ENCODE measurements at regions not wholly inside any gene's neighbourhood (a gene's known extent, or its start where the extent isn't known, plus 50 kb on each side); places are given as distances from the start of the nearest gene placed in this dataset.
"Not testable (repeated sequence)": the region's sequence is repeated elsewhere in the genome, so short reads cannot be mapped to it uniquely, and the experiment has no call there.

DNA sequence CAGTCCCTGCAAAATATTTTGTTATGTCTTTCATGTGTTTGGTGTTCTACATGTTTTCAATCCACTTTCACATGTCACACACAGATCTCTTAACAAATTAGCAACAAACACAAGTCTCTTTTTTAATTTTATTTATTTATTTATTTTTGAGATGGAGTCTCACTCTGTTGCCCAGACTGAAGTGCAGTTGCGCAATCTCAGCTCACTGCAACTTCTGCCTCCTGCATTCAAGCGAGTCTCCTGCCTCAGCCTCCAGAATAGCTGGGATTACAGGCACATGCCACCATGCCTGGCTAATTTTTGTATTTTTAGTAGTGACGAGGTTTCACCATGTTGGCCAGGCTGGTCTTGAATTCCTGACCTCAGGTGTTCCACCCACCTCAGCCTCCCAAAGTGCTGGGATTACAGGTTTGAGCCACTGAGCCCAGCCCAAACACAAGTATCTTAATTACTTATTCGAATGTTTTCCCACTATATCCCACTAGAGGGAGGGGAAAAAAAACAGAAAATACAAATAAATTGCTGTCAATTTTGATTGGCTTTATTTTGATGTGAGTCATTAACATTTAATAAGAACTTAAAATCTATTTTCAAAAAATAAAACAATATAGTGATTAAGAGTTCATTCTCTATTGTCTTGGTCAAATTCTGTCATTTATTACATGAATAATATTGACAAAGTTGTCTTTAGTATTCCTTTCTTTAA, 1641.0 kb upstream of the CELF4 start:
- DNase-seq = not testable (repeated sequence)

DNA sequence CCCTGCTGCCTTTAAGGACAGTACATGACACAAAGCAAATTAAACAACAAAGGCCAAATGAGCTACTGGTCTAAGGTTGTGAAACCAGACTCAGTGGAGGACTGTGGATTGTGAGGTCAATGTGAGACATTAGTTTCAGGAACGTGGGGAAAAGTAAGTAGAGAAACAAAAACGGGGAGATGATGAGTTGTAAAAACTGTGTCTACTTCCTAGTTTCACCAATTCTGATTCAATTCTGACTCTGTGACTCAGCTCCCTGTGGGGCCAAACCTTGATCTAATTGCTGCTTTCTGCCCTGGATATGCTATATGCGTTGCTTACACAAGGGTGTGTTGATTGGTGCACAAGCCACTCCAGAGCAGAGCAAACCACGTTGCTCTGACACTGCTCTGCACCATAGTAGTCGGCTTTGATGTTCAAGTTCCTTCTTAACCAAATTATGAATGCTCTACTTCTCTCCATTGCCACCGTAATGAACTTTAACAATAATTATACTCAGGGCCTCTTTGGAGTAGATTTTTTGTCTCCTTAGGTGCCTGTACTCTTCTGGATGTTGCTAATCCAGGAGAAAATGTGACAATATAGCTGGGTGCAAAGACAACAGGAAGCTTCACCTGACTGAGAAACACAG, 1640.1 kb upstream of the CELF4 start:
- DNase-seq = no peak

DNA sequence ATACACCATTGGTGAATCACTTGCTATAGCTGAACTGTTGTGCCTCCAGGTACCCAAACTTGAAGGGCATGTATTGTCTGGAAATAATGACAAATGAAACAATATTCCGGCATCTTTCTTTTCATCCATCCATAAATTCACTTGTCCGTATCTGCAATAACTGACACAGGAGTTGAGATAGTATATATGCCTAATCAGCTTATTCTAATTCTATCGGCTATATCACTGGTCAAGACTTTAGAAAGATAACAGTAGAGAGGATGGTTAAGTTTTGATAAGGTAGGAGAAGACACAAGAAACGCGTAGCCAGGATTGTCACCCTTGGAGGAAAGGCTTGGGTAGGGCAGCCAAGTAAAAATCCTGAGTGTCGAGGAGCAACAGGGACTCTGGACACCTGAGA, 1634.6 kb upstream of the CELF4 start:
- DNase-seq = no peak

DNA sequence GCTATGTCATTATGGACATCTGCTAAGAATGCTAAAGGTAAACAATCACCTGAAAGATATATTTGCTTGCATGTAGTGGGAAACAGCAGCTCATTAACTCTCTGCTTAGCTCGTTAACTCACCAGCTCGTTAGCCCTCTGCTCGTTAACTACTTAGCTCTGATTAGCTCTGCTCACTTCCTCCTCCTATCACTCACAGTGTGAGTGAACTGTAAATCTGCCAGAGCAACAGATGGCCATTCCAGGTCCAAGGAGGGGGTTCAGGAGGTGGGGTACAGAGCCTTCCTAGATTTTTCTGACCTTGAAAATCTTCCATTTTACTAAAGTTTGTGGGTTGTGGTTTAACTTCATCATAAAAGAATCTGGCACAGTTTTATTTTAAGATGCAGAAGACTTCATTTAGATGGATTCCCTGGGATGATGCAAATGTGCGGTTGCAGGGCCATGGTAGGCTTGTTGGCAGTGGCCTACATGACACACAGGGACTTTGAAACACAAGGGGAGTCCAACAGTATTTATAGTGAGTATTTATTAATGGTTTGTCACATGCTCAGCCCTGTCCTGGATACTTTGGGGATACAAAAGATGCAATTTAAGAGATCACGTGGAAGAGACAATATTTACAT, 1633.7 kb upstream of the CELF4 start:
- DNase-seq = no peak

- no peak for DNase-seq
Observed at GRCh38 chr18:39198376-39198775, 1632.8 kb upstream of the CELF4 start.

GRCh38 chr18:39191931-39192330, 1626.3 kb upstream of the CELF4 start:
- DNase-seq = no peak

- DNase-seq = no peak
Observed at GRCh38 chr18:39191058-39191457, 1625.5 kb upstream of the CELF4 start.

- DNase-seq = no peak
Observed at GRCh38 chr18:39190508-39190907, 1624.9 kb upstream of the CELF4 start.

DNA sequence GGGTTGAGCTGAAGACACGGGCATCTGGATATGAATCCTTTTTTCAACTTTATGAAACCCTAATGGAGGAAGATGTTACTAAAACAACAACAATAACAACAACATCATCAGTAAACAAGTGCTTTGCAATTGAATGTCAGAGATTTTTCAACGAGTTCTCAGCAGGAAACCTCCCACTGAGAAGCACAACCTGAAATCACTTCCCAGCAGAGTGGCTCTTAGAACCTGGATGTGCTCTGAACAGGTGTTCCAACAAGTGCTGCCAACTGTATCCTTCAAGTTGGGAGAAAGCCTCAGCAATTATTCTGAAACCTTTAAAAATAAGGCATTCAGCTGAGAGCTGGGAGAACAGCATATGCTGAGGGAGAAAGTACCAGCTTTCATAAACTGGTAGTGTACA, 1622.7 kb upstream of the CELF4 start:
- DNase-seq = no peak

DNA sequence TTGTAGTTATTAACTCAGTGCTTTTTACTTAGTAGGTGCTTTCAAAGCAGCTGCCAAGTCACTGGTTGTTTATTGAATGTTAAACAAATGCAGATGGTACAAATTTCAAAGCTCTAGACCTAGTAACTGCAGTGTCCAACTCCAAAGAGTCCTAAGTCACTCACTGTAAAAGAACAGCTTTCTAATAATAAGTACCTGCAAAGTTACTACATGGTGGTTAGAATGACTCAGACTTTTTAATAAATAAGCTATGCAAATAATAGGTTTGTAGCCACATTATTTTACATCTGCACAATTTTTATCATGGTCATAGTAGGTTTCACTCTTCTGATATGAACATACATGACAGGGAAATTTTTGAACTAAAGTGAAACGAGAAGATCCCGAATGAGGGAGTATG, 1620.4 kb upstream of the CELF4 start:
- DNase-seq = no peak

GRCh38 chr18:39184176-39184575, 1618.6 kb upstream of the CELF4 start:
- DNase-seq = no peak

GRCh38 chr18:39178166-39178565, 1612.6 kb upstream of the CELF4 start:
- no peak for DNase-seq

DNA sequence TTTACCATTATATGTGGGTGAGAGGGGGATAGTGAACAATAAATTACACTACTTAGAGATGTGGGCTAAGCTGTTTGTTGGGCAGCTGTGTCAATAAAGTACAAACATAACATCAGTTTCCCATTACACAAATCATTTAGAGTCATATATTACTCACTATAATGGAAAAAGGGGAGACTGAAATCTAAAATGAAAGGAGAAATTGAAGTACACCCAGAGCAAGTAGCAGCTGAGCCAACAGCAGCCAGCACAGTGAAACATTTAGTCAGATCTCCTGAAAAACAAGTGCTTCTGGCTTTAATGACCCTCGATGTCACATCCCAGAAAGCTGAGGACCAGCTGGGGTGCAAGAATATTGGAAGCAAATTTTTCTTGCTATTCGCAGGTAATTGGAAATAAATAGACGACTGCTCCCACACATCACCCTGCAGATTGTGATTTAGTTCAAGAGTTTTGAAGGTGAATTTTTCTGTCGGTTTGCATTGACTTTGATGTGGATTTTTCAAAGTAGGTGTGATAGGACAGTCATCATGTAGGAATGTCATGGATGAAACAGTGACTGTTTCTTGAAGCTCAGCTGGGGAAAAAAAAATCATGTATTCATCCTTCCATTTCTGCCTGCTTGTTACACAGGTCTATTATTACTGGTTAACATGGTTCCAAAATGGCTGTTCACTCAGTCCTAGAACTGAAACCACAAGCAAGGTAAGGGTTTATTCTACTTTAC, 1607.3 kb upstream of the CELF4 start:
- no peak for DNase-seq

GRCh38 chr18:39168723-39169122, 1603.1 kb upstream of the CELF4 start:
- DNase-seq = no peak

DNA sequence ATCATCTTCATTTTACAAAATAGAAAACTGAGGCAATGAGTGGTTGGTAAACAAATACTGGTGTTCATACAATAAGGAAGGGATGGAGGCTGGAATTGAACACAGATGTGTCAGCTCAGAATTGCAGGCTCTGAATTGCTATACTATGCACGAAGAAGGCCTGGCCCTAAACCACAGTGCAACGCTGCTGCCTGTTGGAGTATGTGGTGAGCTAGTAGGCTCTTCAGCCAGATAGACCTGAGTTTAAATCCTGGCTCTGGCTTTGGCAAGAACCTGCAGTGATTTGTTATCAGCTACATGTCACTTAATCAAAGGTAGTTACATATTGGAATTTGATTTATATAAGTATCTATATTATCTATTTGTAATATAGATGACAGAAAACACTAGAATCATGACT, 1602.4 kb upstream of the CELF4 start:
- no peak for DNase-seq

GRCh38 chr18:39166776-39167175, 1601.2 kb upstream of the CELF4 start:
- no peak for DNase-seq

DNA sequence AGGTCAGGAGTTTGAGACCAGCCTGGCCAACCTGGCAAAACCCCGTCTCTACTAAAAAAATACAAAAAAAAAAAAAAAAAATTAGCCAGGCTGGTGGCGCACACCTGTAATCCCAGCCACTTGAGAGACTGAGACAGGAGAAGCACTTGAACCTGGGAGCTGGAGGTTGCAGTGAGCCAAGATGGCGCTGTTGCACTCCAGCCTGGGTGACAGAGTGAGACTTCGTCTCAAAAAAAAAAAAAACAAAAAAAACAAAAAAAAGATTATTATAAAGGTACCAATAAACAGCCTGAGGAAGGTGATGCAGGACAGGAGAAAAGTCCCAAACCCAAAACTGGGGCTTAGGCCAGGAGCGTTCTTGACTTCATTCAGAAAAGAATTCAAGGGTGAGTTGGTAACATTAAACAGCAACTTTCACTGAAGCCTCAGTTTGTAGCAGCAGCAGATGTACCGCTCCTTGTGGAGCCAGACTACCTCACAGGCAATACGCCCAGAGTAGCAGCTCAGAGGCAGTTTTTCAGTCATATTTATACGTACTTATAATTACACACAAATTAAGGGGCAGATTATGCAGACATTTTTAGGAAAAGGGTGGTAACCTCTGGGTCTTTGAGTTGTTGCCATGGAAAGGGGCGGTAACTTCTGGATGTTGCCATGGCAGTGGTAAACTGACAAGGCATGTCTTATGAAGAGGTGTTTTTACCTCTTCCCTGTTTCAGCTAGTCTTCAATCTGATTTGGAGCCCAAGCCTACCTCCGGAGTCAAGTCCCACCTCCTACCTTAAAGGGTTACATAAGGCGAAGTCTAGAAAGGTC, 1596.6 kb upstream of the CELF4 start:
- DNase-seq = no peak

GRCh38 chr18:39149211-39149806, 1583.7 kb upstream of the CELF4 start:
- no peak for DNase-seq

GRCh38 chr18:39134255-39134654, 1568.7 kb upstream of the CELF4 start:
- no peak for DNase-seq

- DNase-seq = not testable (repeated sequence)
Observed at GRCh38 chr18:39127538-39127937, 1561.9 kb upstream of the CELF4 start.

GRCh38 chr18:39113790-39114189, 1548.2 kb upstream of the CELF4 start:
- DNase-seq = no peak

DNA sequence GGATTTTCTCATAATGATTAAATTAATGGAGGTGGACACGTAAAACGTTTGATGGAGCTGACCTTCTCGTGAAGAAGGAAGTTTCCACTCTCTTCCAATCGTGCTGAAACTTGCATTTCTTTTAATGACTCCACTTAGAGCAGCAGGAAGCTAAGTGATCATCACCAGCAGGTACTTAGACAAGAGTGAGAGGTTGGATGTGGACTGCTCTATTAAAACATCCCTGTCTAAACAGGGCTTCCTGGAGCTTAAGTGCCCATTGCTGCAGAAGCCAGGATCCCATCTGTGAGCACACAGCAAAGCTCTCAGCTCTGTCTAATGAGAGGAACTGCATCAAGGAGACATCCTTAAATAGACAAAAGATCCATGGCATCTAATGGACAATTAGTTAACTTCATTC, 1539.5 kb upstream of the CELF4 start:
- no peak for DNase-seq
